ENCODE measurements at regions not wholly inside any gene's neighbourhood (a gene's known extent, or its start where the extent isn't known, plus 50 kb on each side); places are given as distances from the start of the nearest gene placed in this dataset.

GRCh38 chr9:135399000-135399649 is 80.5 kb upstream of the PPP1R26 start:
- no peak for TF ChIP-seq CTCF (optimal IDR thresholded peaks at IDR 0.05 in 1 of 3, IDR thresholded peaks at IDR 0.05 in 1 of 3, conservative IDR thresholded peaks at IDR 0.05 in 1 of 3; ENCODE audit: extremely low read depth in 1 of 3, insufficient read depth in 2 of 3, low read length in 3 of 3)
- TF ChIP-seq EZH2 (IDR thresholded peaks at IDR 0.05; ENCODE audit: low read length), result no peak

All from keratinocyte (primary cell).